DND-41 (cell line): ENCODE measurements at regions not wholly inside any gene's neighbourhood (a gene's known extent, or its start where the extent isn't known, plus 50 kb on each side); places are given as distances from the start of the nearest gene placed in this dataset.

ENCODE experiments used
- ATAC-seq: fragments of 200-7000 bp; cut with Tn5 transposase; 3 replicates; pipeline ENCODE4 v1.9.1; 2021; ENCODE audit warnings: low read depth; ENCODE audit not compliant: insufficient read depth
- DNase-seq: peaks from one replicate; pipeline ENCODE4 v3.0.0-alpha.2; 2020
- H2AFZ ChIP-seq: 2 replicates; pipeline ENCODE4 v1.6.0; 2012; ENCODE audit warnings: low read depth, low read length
- H3K27ac ChIP-seq: 2 replicates; pipeline ENCODE4 v1.5.1; 2012; ENCODE audit warnings: low read length, inconsistent platforms
- H3K27me3 ChIP-seq: fragments of 200-600 bp; sonication (generic); 2 replicates; pipeline ENCODE4 v1.6.0; 2012; ENCODE audit warnings: low read length, mild to moderate bottlenecking, inconsistent platforms; ENCODE audit not compliant: insufficient read depth, poor library complexity
- H3K36me3 ChIP-seq: 2 replicates; pipeline ENCODE4 v1.5.1; 2012; ENCODE audit warnings: low read length, inconsistent platforms; ENCODE audit not compliant: insufficient read depth
- H3K4me1 ChIP-seq: 2 replicates; pipeline ENCODE4 v1.5.1; 2012; ENCODE audit warnings: mild to moderate bottlenecking, low read length; ENCODE audit not compliant: insufficient read depth
- H3K4me2 ChIP-seq: 2 replicates; pipeline ENCODE4 v1.6.0; 2012; ENCODE audit warnings: mild to moderate bottlenecking, moderate library complexity, low read length, inconsistent platforms; ENCODE audit not compliant: insufficient read depth
- H3K4me3 ChIP-seq, 2 experiments: fragments of 200-600 bp in 1 of 2; shearing (Covaris generic) in 1 of 2; 2 replicates each; pipeline ENCODE4 v1.5.1; 2012 to 2016; ENCODE audit warnings: inconsistent platforms in 2 of 2, low read length in 2 of 2, mild to moderate bottlenecking in 2 of 2, low read depth in 1 of 2, moderate library complexity in 1 of 2
- H3K79me2 ChIP-seq: 2 replicates; pipeline ENCODE4 v1.6.0; 2012; ENCODE audit warnings: low read length, inconsistent platforms; ENCODE audit not compliant: insufficient read depth
- H3K9ac ChIP-seq: 2 replicates; pipeline ENCODE4 v1.6.0; 2012; ENCODE audit warnings: low read depth, mild to moderate bottlenecking, inconsistent platforms, low read length, moderate library complexity
- H3K9me3 ChIP-seq: 2 replicates; pipeline ENCODE4 v1.5.1; 2012; ENCODE audit warnings: low read length, moderate library complexity, mild to moderate bottlenecking, inconsistent platforms; ENCODE audit not compliant: insufficient read depth, severe bottlenecking
- H4K20me1 ChIP-seq: 2 replicates; pipeline ENCODE4 v1.6.0; 2012; ENCODE audit warnings: low read length; ENCODE audit not compliant: insufficient read depth
- EZH2 ChIP-seq: IDR thresholded peaks from 3 replicates; pipeline ENCODE4 v1.6.1; 2012; ENCODE audit warnings: borderline replicate concordance, low read depth, mild to moderate bottlenecking, moderate library complexity, low read length, inconsistent platforms; ENCODE audit not compliant: severe bottlenecking
- TF ChIP-seq, protein P1 (sequence below): IDR thresholded peaks from 2 replicates; pipeline ENCODE4 v1.5.1; 2012; ENCODE audit warnings: borderline replicate concordance, low read length, moderate library complexity, mild to moderate bottlenecking; ENCODE audit not compliant: poor library complexity, severe bottlenecking; ENCODE audit errors: extremely low read depth

DNA sequence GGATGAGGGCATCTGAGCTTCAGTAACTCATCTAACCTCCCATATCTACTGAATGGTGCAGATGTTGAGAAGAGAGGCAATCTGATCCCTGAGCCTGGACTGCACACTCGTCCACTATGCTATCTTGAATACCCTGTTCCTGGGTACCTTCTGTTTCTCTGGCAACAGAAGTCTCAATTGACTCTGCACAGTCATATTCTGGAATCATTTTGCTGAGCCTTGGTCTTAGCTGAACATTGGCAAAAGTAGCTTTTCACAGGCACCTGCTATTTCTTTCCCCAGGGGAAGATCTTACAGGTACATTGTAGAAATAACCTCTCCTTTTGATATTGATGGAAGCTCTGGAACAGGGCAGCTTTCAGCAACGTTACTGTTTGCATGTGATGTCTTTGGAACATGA is 161.5 kb upstream of the GPR101 start:
- Histone ChIP-seq H3K27me3 (no peaks in the 10 kb centered on the region), H3K36me3 (no peaks in the 10 kb centered on the region), H3K4me3 (no peak overlapping the region), H2AFZ (no peak overlapping the region), H3K9ac (no peak overlapping the region), H3K9me3 (no peaks in the 10 kb centered on the region), H3K4me1 (no peaks in the 10 kb centered on the region), H3K79me2 (no peaks in the 10 kb centered on the region), H4K20me1 (no peaks in the 10 kb centered on the region), H3K27ac (no peak overlapping the region), H3K4me2 (no peak overlapping the region)
- TF ChIP-seq EZH2 = no peak
- TF ChIP-seq, protein P1, sequence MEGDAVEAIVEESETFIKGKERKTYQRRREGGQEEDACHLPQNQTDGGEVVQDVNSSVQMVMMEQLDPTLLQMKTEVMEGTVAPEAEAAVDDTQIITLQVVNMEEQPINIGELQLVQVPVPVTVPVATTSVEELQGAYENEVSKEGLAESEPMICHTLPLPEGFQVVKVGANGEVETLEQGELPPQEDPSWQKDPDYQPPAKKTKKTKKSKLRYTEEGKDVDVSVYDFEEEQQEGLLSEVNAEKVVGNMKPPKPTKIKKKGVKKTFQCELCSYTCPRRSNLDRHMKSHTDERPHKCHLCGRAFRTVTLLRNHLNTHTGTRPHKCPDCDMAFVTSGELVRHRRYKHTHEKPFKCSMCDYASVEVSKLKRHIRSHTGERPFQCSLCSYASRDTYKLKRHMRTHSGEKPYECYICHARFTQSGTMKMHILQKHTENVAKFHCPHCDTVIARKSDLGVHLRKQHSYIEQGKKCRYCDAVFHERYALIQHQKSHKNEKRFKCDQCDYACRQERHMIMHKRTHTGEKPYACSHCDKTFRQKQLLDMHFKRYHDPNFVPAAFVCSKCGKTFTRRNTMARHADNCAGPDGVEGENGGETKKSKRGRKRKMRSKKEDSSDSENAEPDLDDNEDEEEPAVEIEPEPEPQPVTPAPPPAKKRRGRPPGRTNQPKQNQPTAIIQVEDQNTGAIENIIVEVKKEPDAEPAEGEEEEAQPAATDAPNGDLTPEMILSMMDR = no peak
- no peak for ATAC-seq
- DNase-seq = no peak

DNA sequence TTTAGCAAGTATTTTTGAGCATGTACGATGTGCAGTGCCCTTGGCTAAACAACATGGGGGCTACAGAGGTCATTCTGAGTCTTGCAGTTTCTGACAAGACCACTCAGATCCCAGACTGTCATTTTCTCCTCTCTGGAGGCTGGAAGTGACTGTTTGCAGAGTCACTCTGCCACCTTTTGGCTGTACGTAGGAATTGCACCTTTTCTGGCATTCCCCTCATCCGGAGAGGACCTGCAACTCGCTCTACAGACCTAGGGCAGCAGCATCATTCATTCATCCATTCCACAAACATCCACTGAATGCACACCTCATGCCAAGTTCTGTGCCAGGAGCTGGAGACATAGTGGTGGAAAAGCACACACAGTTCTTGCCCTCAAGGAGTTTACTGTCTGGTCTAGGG is 160.4 kb upstream of the GPR101 start:
- Histone ChIP-seq H3K27me3 (no peaks in the 10 kb centered on the region), H3K4me2 (no peak overlapping the region), H3K9ac (no peak overlapping the region), H3K36me3 (no peaks in the 10 kb centered on the region), H4K20me1 (no peaks in the 10 kb centered on the region), H3K4me3 (no peak overlapping the region), H3K4me1 (no peaks in the 10 kb centered on the region), H2AFZ (no peak overlapping the region), H3K79me2 (no peaks in the 10 kb centered on the region), H3K27ac (no peak overlapping the region), H3K9me3 (no peaks in the 10 kb centered on the region)
- TF ChIP-seq, protein P1 = peak; percentile 66
- TF ChIP-seq EZH2 = no peak
- DNase-seq (peak; percentile 39), ATAC-seq (peak; percentile 47; the same call in 2 of the 3 replicates)

DNA sequence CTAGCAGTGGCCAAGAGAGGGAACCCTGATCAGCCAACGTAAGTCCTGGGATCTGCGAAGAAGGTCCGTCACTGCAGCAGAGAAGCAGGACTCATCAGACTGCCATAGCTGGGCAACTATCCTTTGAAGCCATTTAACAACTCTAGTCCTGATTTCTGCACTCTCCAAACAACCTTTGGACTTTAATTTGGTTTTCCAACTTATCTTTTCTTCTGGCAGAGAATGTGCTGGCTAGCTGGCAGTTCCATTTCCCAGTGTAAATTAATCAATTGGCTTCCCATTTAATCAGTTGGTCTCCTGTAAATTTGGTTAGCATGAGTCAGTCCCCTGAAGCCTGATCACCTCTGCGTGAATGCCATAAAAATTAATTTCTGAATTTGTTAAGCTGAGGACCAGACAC is 153.7 kb upstream of the GPR101 start:
- H2AFZ ChIP-seq = no peak overlapping the region

More for the DNA sequence above, 153.7 kb upstream of the GPR101 start:
- no peak for TF ChIP-seq EZH2
- TF ChIP-seq, protein P1 = no peak
- H3K4me2 ChIP-seq = no peak overlapping the region
- DNase-seq (no peak), ATAC-seq (no peak)
- H3K4me1 ChIP-seq = no peaks in the 10 kb centered on the region
- H3K36me3 ChIP-seq = no peaks in the 10 kb centered on the region
- no peaks in the 10 kb centered on the region for H3K27me3 ChIP-seq
- H3K79me2 ChIP-seq = no peaks in the 10 kb centered on the region
- no peak overlapping the region for H3K4me3 ChIP-seq
- H4K20me1 ChIP-seq = no peaks in the 10 kb centered on the region
- no peak overlapping the region for H3K9ac ChIP-seq
- no peaks in the 10 kb centered on the region for H3K9me3 ChIP-seq
- H3K27ac ChIP-seq = no peak overlapping the region
